ENCODE measurements at regions not wholly inside any gene's neighbourhood (a gene's known extent, or its start where the extent isn't known, plus 50 kb on each side); places are given as distances from the start of the nearest gene placed in this dataset.

GRCh38 chr7:140231771-140232491 lies 55.1 kb upstream of the KDM7A start:
- no peaks in the 10 kb centered on the region for H3K36me3 Mint-ChIP-seq (ENCODE audit: low read depth)
- no peaks in the 10 kb centered on the region for H3K9me3 Mint-ChIP-seq (ENCODE audit: low read depth)
- no peak for DNase-seq (ENCODE audit: low spot score)
- no peak for TF ChIP-seq CTCF (IDR thresholded peaks at IDR 0.05)
- peak overlapping the region; percentile 86 for H3K4me3 Mint-ChIP-seq (ENCODE audit: unreplicated experiment)
- H3K27ac Mint-ChIP-seq (ENCODE audit: unreplicated experiment) = no peak overlapping the region
- H3K4me1 Mint-ChIP-seq (ENCODE audit: low read depth) = peaks cover 16% of the 10 kb centered on the region
- H3K27me3 Mint-ChIP-seq (ENCODE audit: low read depth) = peaks cover 6% of the 10 kb centered on the region

- Mint-ChIP-seq H3K4me3 (ENCODE audit: unreplicated experiment) (peak overlapping the region; percentile 86), H3K4me1 (ENCODE audit: low read depth) (peaks cover 16% of the 10 kb centered on the region), H3K27ac (ENCODE audit: unreplicated experiment) (peak overlapping the region; percentile 32), H3K36me3 (ENCODE audit: low read depth) (no peaks in the 10 kb centered on the region), H3K27me3 (ENCODE audit: low read depth) (peaks cover 6% of the 10 kb centered on the region), H3K9me3 (ENCODE audit: low read depth) (no peaks in the 10 kb centered on the region)
- DNase-seq (ENCODE audit: low spot score) = no peak
- peak; percentile 16 for TF ChIP-seq CTCF (IDR thresholded peaks at IDR 0.05)
Observed at GRCh38 chr7:140230861-140231770, 54.3 kb upstream of the KDM7A start.

GRCh38 chr7:140230516-140230860 lies 53.7 kb upstream of the KDM7A start:
- no peak for DNase-seq (ENCODE audit: low spot score)
- no peak overlapping the region for H3K27ac Mint-ChIP-seq (ENCODE audit: unreplicated experiment)
- peaks cover 16% of the 10 kb centered on the region for H3K4me1 Mint-ChIP-seq (ENCODE audit: low read depth)
- peaks cover 6% of the 10 kb centered on the region for H3K27me3 Mint-ChIP-seq (ENCODE audit: low read depth)
- H3K36me3 Mint-ChIP-seq (ENCODE audit: low read depth) = no peaks in the 10 kb centered on the region
- no peaks in the 10 kb centered on the region for H3K9me3 Mint-ChIP-seq (ENCODE audit: low read depth)
- no peak for TF ChIP-seq CTCF (IDR thresholded peaks at IDR 0.05)
- peak overlapping the region; percentile 86 for H3K4me3 Mint-ChIP-seq (ENCODE audit: unreplicated experiment)

GRCh38 chr7:140229591-140230515 lies 53.1 kb upstream of the KDM7A start:
- peaks cover 6% of the 10 kb centered on the region for H3K27me3 Mint-ChIP-seq (ENCODE audit: low read depth)
- no peaks in the 10 kb centered on the region for H3K9me3 Mint-ChIP-seq (ENCODE audit: low read depth)
- peaks cover 16% of the 10 kb centered on the region for H3K4me1 Mint-ChIP-seq (ENCODE audit: low read depth)
- peak overlapping the region; percentile 61 for H3K4me3 Mint-ChIP-seq (ENCODE audit: unreplicated experiment)
- TF ChIP-seq CTCF (IDR thresholded peaks at IDR 0.05) = no peak
- DNase-seq (ENCODE audit: low spot score) = no peak
- H3K36me3 Mint-ChIP-seq (ENCODE audit: low read depth) = no peaks in the 10 kb centered on the region
- no peak overlapping the region for H3K27ac Mint-ChIP-seq (ENCODE audit: unreplicated experiment)
